IMR-90 (cell line): ENCODE measurements at regions not wholly inside any gene's neighbourhood (a gene's known extent, or its start where the extent isn't known, plus 50 kb on each side); places are given as distances from the start of the nearest gene placed in this dataset.

Experiments
- ATAC-seq: fragments of 200-7000 bp; cut with Tn5 transposase; 2 replicates; pipeline ENCODE4 v1.9.1; 2020; ENCODE audit warnings: low read depth, mild to moderate bottlenecking, moderate library complexity
- BruUV-seq: library from RNA; stranded (reverse); fragments of 400-500 nt; replicated peaks from 2 replicates; lab custom pipeline; 2021; lab: Mats Ljungman, UMichigan
- CTCF ChIA-PET: fragments of 300-600 bp; formaldehyde crosslinking; extraction: SDS; loops from one replicate; lab custom pipeline; 2021; ENCODE audit warnings: antibody characterized with exemption; lab: Yijun Ruan, JAX
- POLR2A ChIA-PET: fragments of 300-600 bp; sonication (Branson Sonifier 250); formaldehyde crosslinking; loops from one replicate; lab custom pipeline; 2022; ENCODE audit warnings: antibody characterized with exemption; ENCODE audit not compliant: unreplicated experiment; lab: Charles Lee
- DNase-seq: peaks from one replicate; pipeline ENCODE4 v3.0.0; 2013
- H2AFZ ChIP-seq: replicated peaks from 2 replicates; pipeline ENCODE3; 2013; ENCODE audit warnings: low read length, mild to moderate bottlenecking; ENCODE audit not compliant: poor library complexity
- H2AK5ac ChIP-seq: 2 replicates; pipeline ENCODE4 v1.6.1; 2013; ENCODE audit warnings: low read depth, low read length, inconsistent platforms
- H2AK9ac ChIP-seq: replicated peaks from 2 replicates; pipeline ENCODE3; 2013; ENCODE audit warnings: mild to moderate bottlenecking, low read depth, low read length, moderate library complexity; ENCODE audit not compliant: poor library complexity
- H2BK120ac ChIP-seq: 2 replicates; pipeline ENCODE4 v1.6.1; 2013; ENCODE audit warnings: low read depth, low read length, inconsistent platforms
- H2BK15ac ChIP-seq: 3 replicates; pipeline ENCODE4 v1.6.1; 2013; ENCODE audit warnings: low read depth, low read length, inconsistent platforms
- H2BK20ac ChIP-seq: 2 replicates; pipeline ENCODE4 v1.6.1; 2013; ENCODE audit warnings: low read depth, mild to moderate bottlenecking, inconsistent platforms, low read length, moderate library complexity
- H2BK5ac ChIP-seq: 2 replicates; pipeline ENCODE4 v1.6.1; 2013; ENCODE audit warnings: mild to moderate bottlenecking, low read depth, low read length, inconsistent platforms; ENCODE audit not compliant: poor library complexity, severe bottlenecking
- H3K14ac ChIP-seq: replicated peaks from 2 replicates; pipeline ENCODE4 v1.6.1; 2013; ENCODE audit warnings: low read depth, low read length, inconsistent platforms
- H3K18ac ChIP-seq: 2 replicates; pipeline ENCODE4 v1.6.1; 2013; ENCODE audit warnings: low read depth, low read length, control low read depth
- H3K23ac ChIP-seq: 2 replicates; pipeline ENCODE4 v1.6.1; 2013; ENCODE audit warnings: low read depth, low read length, inconsistent platforms
- H3K27ac ChIP-seq: 2 replicates; pipeline ENCODE4 v1.5.1; 2013; ENCODE audit warnings: mild to moderate bottlenecking, control low read depth, low read length; ENCODE audit not compliant: insufficient read depth
- H3K27me3 ChIP-seq: 2 replicates; pipeline ENCODE4 v1.6.1; 2013; ENCODE audit warnings: low read length; ENCODE audit not compliant: control insufficient read depth, insufficient read depth
- H3K36me3 ChIP-seq: 2 replicates; pipeline ENCODE4 v1.6.1; 2013; ENCODE audit warnings: low read length, mixed read lengths; ENCODE audit not compliant: control insufficient read depth, insufficient read depth
- H3K4ac ChIP-seq: 2 replicates; pipeline ENCODE4 v1.6.1; 2013; ENCODE audit warnings: low read depth, low read length, inconsistent platforms
- H3K4me1 ChIP-seq: 2 replicates; pipeline ENCODE4 v1.6.1; 2013; ENCODE audit warnings: low read length, mixed read lengths; ENCODE audit not compliant: control insufficient read depth, insufficient read depth
- H3K4me2 ChIP-seq: 2 replicates; pipeline ENCODE4 v1.6.1; 2013; ENCODE audit warnings: low read depth, mild to moderate bottlenecking, control low read depth, low read length, moderate library complexity
- H3K4me3 ChIP-seq: 2 replicates; pipeline ENCODE4 v1.5.1; 2013; ENCODE audit warnings: low read depth, mild to moderate bottlenecking, control low read depth, low read length, moderate library complexity; ENCODE audit not compliant: insufficient read depth
- H3K56ac ChIP-seq: 2 replicates; pipeline ENCODE4 v1.6.1; 2013; ENCODE audit warnings: low read length, inconsistent platforms; ENCODE audit not compliant: insufficient read depth; ENCODE audit errors: extremely low read depth
- H3K79me1 ChIP-seq, 2 experiments: 2 replicates each; pipeline ENCODE4 v1.6.1; 2013; ENCODE audit warnings: low read length in 2 of 2, inconsistent platforms in 1 of 2, low read depth in 1 of 2
- H3K9ac ChIP-seq: 2 replicates; pipeline ENCODE4 v1.6.1; 2013; ENCODE audit warnings: low read depth, low read length, control low read depth
- H3K9me1 ChIP-seq: 2 replicates; pipeline ENCODE4 v1.6.1; 2013; ENCODE audit warnings: low read length, inconsistent platforms; ENCODE audit not compliant: insufficient read depth
- H3K9me3 ChIP-seq: 2 replicates; pipeline ENCODE4 v1.6.1; 2013; ENCODE audit warnings: low read length; ENCODE audit not compliant: control insufficient read depth, insufficient read depth
- H4K20me1 ChIP-seq: 2 replicates; pipeline ENCODE4 v1.6.1; 2013; ENCODE audit warnings: low read length, inconsistent platforms; ENCODE audit not compliant: insufficient read depth
- H4K5ac ChIP-seq: 2 replicates; pipeline ENCODE4 v1.6.1; 2013; ENCODE audit warnings: mild to moderate bottlenecking, low read depth, low read length, control low read depth
- H4K8ac ChIP-seq, 2 experiments: 2 replicates each; pipeline ENCODE4 v1.6.1; 2013; ENCODE audit warnings: low read depth in 2 of 2, low read length in 2 of 2, control low read depth in 1 of 2, inconsistent platforms in 1 of 2
- H4K91ac ChIP-seq: 2 replicates; pipeline ENCODE4 v1.6.1; 2013; ENCODE audit warnings: low read depth, low read length, inconsistent platforms; ENCODE audit not compliant: insufficient read depth
- CHD1 ChIP-seq: IDR thresholded peaks from 2 replicates; pipeline ENCODE4 v1.6.1; 2012; ENCODE audit warnings: low read depth, low read length, improper control_type of control experiment
- ELK1 ChIP-seq: fragments of 150-350 bp; IDR thresholded peaks from 2 replicates; pipeline ENCODE4 v1.6.1; 2016; ENCODE audit warnings: low read depth, mild to moderate bottlenecking, low read length, moderate library complexity, borderline replicate concordance
- FOS ChIP-seq: fragments of 150-350 bp; IDR thresholded peaks from 2 replicates; pipeline ENCODE4 v1.6.1; 2016; ENCODE audit warnings: low read depth, low read length
- MAZ ChIP-seq: IDR thresholded peaks from 2 replicates; pipeline ENCODE4 v1.6.1; 2012; ENCODE audit warnings: low read depth, mild to moderate bottlenecking, low read length, improper control_type of control experiment, moderate library complexity, borderline replicate concordance
- SMC3 ChIP-seq: fragments of 150-350 bp; IDR thresholded peaks from 2 replicates; pipeline ENCODE4 v1.6.1; 2016; ENCODE audit warnings: low read depth, mild to moderate bottlenecking, antibody characterized with exemption, low read length, moderate library complexity
- WGBS, 2 experiments: methylation state at CpG; one replicate each; pipeline versions ENCODE4 v1.1.5 to v1.1.7; 2013; ENCODE audit warnings: missing lambda C conversion rate in 2 of 2; ENCODE audit not compliant: insufficient read length in 1 of 2; ENCODE audit errors: extremely low coverage in 2 of 2; 5-methylcytosine and 5-hydroxymethylcytosine counted together
- dilution Hi-C: fragments of 300-500 bp; cut with HindIII; formaldehyde crosslinking; loops from one replicate; pipeline ENCODE4 v1.14.3; 2018; ENCODE audit warnings: low sequenced_read_pairs; ENCODE audit not compliant: unreplicated experiment
- in situ Hi-C: fragments of 300-500 bp; cut with MboI; formaldehyde crosslinking; loops from 3 replicates; pipeline ENCODE4 v1.14.3; 2019; ENCODE audit warnings: low sequenced_read_pairs, inconsistent platforms, mixed read lengths
- intact Hi-C: fragments of 100-400 bp; cut with micrococcal nuclease; formaldehyde crosslinking; loops from 2 replicates; pipeline ENCODE4 v1.10.0; 2022

- no peaks in the 10 kb centered on the region for H3K4me1 ChIP-seq
- CTCF ChIA-PET, result no interaction called here
- H3K9me1 ChIP-seq, result no peaks in the 10 kb centered on the region
- no peaks in the 10 kb centered on the region for H3K36me3 ChIP-seq
- H2AK9ac ChIP-seq, result no peak overlapping the region
- in situ Hi-C loops (no loop called here), intact Hi-C loops (no loop called here), dilution Hi-C loops (no loop called here)
- no peak overlapping the region for H2BK15ac ChIP-seq
- H4K91ac ChIP-seq, result no peak overlapping the region
- ATAC-seq (no peak), DNase-seq (no peak)
- no peak overlapping the region for H2BK20ac ChIP-seq
- peaks cover 9% of the 10 kb centered on the region; the same call in 1 of the 2 replicates for H3K9me3 ChIP-seq
- no peak overlapping the region for H3K18ac ChIP-seq
- no peak overlapping the region for H2BK120ac ChIP-seq
- H3K56ac ChIP-seq, result no peak overlapping the region
- H3K9ac ChIP-seq, result no peak overlapping the region
- H4K8ac ChIP-seq, result no peak overlapping the region
- H3K27me3 ChIP-seq, result no peaks in the 10 kb centered on the region
- no peak overlapping the region for H2AK5ac ChIP-seq
- H2BK5ac ChIP-seq, result no peak overlapping the region
- BruUV-seq, result no TSS peak
- no peak overlapping the region for H3K4me2 ChIP-seq
- H3K4me3 ChIP-seq, result no peak overlapping the region
- no peaks in the 10 kb centered on the region for H4K20me1 ChIP-seq
- H3K4ac ChIP-seq, result no peak overlapping the region
- no peak overlapping the region for H3K14ac ChIP-seq
- TF ChIP-seq ELK1, result no peak
- no peak for TF ChIP-seq MAZ
- TF ChIP-seq CHD1, result no peak
- TF ChIP-seq FOS, result no peak
- TF ChIP-seq SMC3, result no peak
- no peak overlapping the region for H3K27ac ChIP-seq
- H3K79me1 ChIP-seq, result no peaks in the 10 kb centered on the region
- H4K5ac ChIP-seq, result no peak overlapping the region
- 75% methylated on average over 4 of the region's 12 CpGs; no CpG with 5 or more reads in 1 of the 2 experiments for WGBS, 2 experiments
- H2AFZ ChIP-seq, result no peak overlapping the region
- POLR2A ChIA-PET, result no interaction called here
- no peak overlapping the region for H3K23ac ChIP-seq
Measured at GRCh38 chrX:122817321-122817955, 366.6 kb upstream of the GRIA3 start.
